Activated CD4-positive, CD25-positive, alpha-beta regulatory T cell treated with anti-CD3 and anti-CD28 coated beads, Interleukin-2, amount 50 U/mL, for 24 hours (primary cell): ENCODE measurements at regions not wholly inside any gene's neighbourhood (a gene's known extent, or its start where the extent isn't known, plus 50 kb on each side); places are given as distances from the start of the nearest gene placed in this dataset.

ENCODE experiments used
- ATAC-seq, 2 donors: fragments of 150-1000 bp; cut with Tn5 transposase; one replicate each; pipeline ENCODE4 v1.10.0; 2021; ENCODE audit warnings: mild to moderate bottlenecking in 1 of 2, moderate library complexity in 1 of 2

GRCh38 chr3:118000219-118000618, 1034.4 kb downstream of the IGSF11 start:
- no peak for ATAC-seq

- ATAC-seq = no peak
Measured at GRCh38 chr3:118001380-118001779, 1033.3 kb downstream of the IGSF11 start.

GRCh38 chr3:118011910-118012309, 1022.7 kb downstream of the IGSF11 start:
- no peak for ATAC-seq

- ATAC-seq = no peak
Measured at GRCh38 chr3:118029049-118029448, 1005.6 kb downstream of the IGSF11 start.

- no peak for ATAC-seq
Measured at GRCh38 chr3:118036215-118036614, 998.4 kb downstream of the IGSF11 start.

- no peak for ATAC-seq
Measured at GRCh38 chr3:118055381-118055780, 979.3 kb downstream of the IGSF11 start.

GRCh38 chr3:118057086-118057485, 977.6 kb downstream of the IGSF11 start:
- ATAC-seq = no peak

- ATAC-seq = no peak
Measured at GRCh38 chr3:118059096-118059495, 975.5 kb downstream of the IGSF11 start.

- ATAC-seq = no peak
Measured at GRCh38 chr3:118067439-118067838, 967.2 kb downstream of the IGSF11 start.

GRCh38 chr3:118075873-118076272, 958.8 kb downstream of the IGSF11 start:
- no peak for ATAC-seq

GRCh38 chr3:118077332-118077731, 957.3 kb downstream of the IGSF11 start:
- no peak for ATAC-seq

- no peak for ATAC-seq
Measured at GRCh38 chr3:118080889-118081288, 953.8 kb downstream of the IGSF11 start.

- ATAC-seq = no peak
Measured at GRCh38 chr3:118088696-118089095, 946.0 kb downstream of the IGSF11 start.

- ATAC-seq = no peak
Measured at GRCh38 chr3:118089563-118089962, 945.1 kb downstream of the IGSF11 start.

GRCh38 chr3:118097226-118097625, 937.4 kb downstream of the IGSF11 start:
- no peak for ATAC-seq

GRCh38 chr3:118097660-118098059, 937.0 kb downstream of the IGSF11 start:
- no peak for ATAC-seq

- no peak for ATAC-seq
Measured at GRCh38 chr3:118098827-118099226, 935.8 kb downstream of the IGSF11 start.

- ATAC-seq = no peak
Measured at GRCh38 chr3:118101891-118102290, 932.8 kb downstream of the IGSF11 start.

GRCh38 chr3:118102737-118103136, 931.9 kb downstream of the IGSF11 start:
- ATAC-seq = no peak

GRCh38 chr3:118108201-118108600, 926.4 kb downstream of the IGSF11 start:
- no peak for ATAC-seq

GRCh38 chr3:118108769-118109168, 925.9 kb downstream of the IGSF11 start:
- no peak for ATAC-seq

GRCh38 chr3:118110211-118110610, 924.4 kb downstream of the IGSF11 start:
- no peak for ATAC-seq

- ATAC-seq = no peak
Measured at GRCh38 chr3:118116991-118117390, 917.7 kb downstream of the IGSF11 start.

- no peak for ATAC-seq
Measured at GRCh38 chr3:118126751-118127150, 907.9 kb downstream of the IGSF11 start.

GRCh38 chr3:118127992-118128391, 906.7 kb downstream of the IGSF11 start:
- no peak for ATAC-seq

GRCh38 chr3:118128886-118129285, 905.8 kb downstream of the IGSF11 start:
- ATAC-seq = no peak
